ENCODE measurements at regions not wholly inside any gene's neighbourhood (a gene's known extent, or its start where the extent isn't known, plus 50 kb on each side); places are given as distances from the start of the nearest gene placed in this dataset.

- TF ChIP-seq POLR2A (IDR thresholded peaks at IDR 0.05) (no peak), CTCF (IDR thresholded peaks at IDR 0.05) (no peak), EP300 (IDR thresholded peaks at IDR 0.05) (no peak)
Observed at GRCh38 chr11:71155846-71156245, 96.5 kb downstream of the SHANK2 start.

Measured in gastroesophageal sphincter (tissue), 3 donors.